ENCODE measurements at regions not wholly inside any gene's neighbourhood (a gene's known extent, or its start where the extent isn't known, plus 50 kb on each side); places are given as distances from the start of the nearest gene placed in this dataset.

DNA sequence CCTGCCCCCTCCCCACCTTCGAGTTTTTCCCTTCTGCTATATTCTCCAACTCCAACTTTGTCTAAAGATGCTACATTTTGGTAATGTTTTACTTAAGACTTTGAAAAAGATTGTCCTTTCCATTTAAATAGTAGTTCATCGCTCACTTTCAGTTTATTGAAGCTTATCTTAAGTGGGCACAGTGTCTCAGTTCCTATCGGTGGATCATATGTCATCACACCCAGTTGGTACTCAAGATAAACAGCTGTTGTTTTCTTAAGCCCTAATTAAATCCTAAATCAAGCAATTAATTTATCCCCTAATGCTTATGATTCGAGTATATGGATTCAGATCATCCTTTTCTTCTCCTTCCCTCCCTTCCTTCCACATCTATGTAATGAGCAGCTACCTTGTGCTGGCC is 210.7 kb downstream of the TLE3 start:
- Histone ChIP-seq H3K4me3 (no peak overlapping the region), H3K4me2 (no peak overlapping the region), H3K4me1 (no peaks in the 10 kb centered on the region), H3K27ac (no peak overlapping the region), H3K9me3 (peaks cover 7% of the 10 kb centered on the region; the same call in 2 of the 3 replicates)
- ChIA-PET CTCF (interaction anchor here (1.5 to 2.4 kb wide), 2 partner anchors 24 to 28 kb away, joined by 3 to 5 read pairs; no protein-coding TSS in a partner anchor), POLR2A (no interaction called here)
- FAIRE-seq (no peak), DNase-seq (ENCODE audit: low read depth in 1 of 2, low spot score in 1 of 2) (no peak), ATAC-seq (no peak)
- TF ChIP-seq GATA3 (IDR thresholded peaks at IDR 0.05; ENCODE audit: borderline replicate concordance) (no peak), PHF8 (IDR thresholded peaks at IDR 0.05; ENCODE audit: borderline replicate concordance, low read depth) (no peak), BHLHE40 (IDR thresholded peaks at IDR 0.05; ENCODE audit: low read depth, low read length) (no peak), KDM1A (IDR thresholded peaks at IDR 0.05; ENCODE audit: low read depth) (no peak), HOXB13 (CRISPR knock-in tag; IDR thresholded peaks at IDR 0.05; ENCODE audit: low read depth) (no peak), SREBF2 (IDR thresholded peaks at IDR 0.05) (no peak)
- TF ChIP-seq, protein P1, sequence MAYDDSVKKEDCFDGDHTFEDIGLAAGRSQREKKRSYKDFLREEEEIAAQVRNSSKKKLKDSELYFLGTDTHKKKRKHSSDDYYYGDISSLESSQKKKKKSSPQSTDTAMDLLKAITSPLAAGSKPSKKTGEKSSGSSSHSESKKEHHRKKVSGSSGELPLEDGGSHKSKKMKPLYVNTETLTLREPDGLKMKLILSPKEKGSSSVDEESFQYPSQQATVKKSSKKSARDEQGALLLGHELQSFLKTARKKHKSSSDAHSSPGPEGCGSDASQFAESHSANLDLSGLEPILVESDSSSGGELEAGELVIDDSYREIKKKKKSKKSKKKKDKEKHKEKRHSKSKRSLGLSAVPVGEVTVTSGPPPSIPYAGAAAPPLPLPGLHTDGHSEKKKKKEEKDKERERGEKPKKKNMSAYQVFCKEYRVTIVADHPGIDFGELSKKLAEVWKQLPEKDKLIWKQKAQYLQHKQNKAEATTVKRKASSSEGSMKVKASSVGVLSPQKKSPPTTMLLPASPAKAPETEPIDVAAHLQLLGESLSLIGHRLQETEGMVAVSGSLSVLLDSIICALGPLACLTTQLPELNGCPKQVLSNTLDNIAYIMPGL (CRISPR knock-in tag; IDR thresholded peaks at IDR 0.05; ENCODE audit: borderline replicate concordance) = no peak
- WGBS (ENCODE audit: missing lambda C conversion rate) = 8% methylated on average over 4 of the region's 4 CpGs

DNA sequence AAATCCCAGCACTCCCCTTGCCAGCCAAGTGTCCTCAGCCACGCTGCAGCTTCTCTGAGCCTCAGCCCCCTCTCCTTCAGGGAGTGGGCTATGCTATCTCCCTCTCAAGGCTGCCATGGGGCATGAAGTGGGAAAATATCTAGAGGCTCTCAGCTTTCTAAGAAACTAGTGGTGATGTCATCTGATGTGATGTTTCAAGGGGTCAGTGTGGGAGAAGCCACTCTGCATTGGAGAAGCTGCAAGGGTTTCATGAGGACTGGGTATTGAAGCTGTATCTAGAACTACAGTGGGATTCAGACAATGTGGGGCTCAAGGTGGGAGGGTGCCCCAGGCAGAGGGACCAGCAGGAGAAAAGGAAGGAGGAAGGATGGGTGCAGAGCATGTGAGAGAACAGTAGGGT is 210.2 kb downstream of the TLE3 start:
- DNase-seq (ENCODE audit: low read depth in 1 of 2, low spot score in 1 of 2) = no peak
- TF ChIP-seq CHD2 (IDR thresholded peaks at IDR 0.05; ENCODE audit: low read length, partially characterized antibody) (no peak), NPAS2 (CRISPR knock-in tag; IDR thresholded peaks at IDR 0.05; ENCODE audit: borderline replicate concordance) (no peak), PHF8 (IDR thresholded peaks at IDR 0.05; ENCODE audit: borderline replicate concordance, low read depth) (no peak)
- TF ChIP-seq, protein P2, sequence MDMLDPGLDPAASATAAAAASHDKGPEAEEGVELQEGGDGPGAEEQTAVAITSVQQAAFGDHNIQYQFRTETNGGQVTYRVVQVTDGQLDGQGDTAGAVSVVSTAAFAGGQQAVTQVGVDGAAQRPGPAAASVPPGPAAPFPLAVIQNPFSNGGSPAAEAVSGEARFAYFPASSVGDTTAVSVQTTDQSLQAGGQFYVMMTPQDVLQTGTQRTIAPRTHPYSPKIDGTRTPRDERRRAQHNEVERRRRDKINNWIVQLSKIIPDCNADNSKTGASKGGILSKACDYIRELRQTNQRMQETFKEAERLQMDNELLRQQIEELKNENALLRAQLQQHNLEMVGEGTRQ (IDR thresholded peaks at IDR 0.05) = no peak
- TF ChIP-seq, protein P3, sequence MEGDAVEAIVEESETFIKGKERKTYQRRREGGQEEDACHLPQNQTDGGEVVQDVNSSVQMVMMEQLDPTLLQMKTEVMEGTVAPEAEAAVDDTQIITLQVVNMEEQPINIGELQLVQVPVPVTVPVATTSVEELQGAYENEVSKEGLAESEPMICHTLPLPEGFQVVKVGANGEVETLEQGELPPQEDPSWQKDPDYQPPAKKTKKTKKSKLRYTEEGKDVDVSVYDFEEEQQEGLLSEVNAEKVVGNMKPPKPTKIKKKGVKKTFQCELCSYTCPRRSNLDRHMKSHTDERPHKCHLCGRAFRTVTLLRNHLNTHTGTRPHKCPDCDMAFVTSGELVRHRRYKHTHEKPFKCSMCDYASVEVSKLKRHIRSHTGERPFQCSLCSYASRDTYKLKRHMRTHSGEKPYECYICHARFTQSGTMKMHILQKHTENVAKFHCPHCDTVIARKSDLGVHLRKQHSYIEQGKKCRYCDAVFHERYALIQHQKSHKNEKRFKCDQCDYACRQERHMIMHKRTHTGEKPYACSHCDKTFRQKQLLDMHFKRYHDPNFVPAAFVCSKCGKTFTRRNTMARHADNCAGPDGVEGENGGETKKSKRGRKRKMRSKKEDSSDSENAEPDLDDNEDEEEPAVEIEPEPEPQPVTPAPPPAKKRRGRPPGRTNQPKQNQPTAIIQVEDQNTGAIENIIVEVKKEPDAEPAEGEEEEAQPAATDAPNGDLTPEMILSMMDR (IDR thresholded peaks at IDR 0.05) = no peak
- Histone ChIP-seq H3K4me2 (no peak overlapping the region), H3K9me3 (peaks cover 7% of the 10 kb centered on the region; the same call in 2 of the 3 replicates), H3K27ac (no peak overlapping the region), H3K4me3 (no peak overlapping the region), H3K4me1 (no peaks in the 10 kb centered on the region)
- ChIA-PET POLR2A (no interaction called here), CTCF (interaction anchor here (1.1 to 2.4 kb wide), 4 partner anchors 13 to 68 kb away, joined by 3 to 5 read pairs (median 4); no protein-coding TSS in a partner anchor)
- 40% methylated on average over 1 of the region's 1 CpG for WGBS (ENCODE audit: missing lambda C conversion rate)
- no peak for ATAC-seq
- no peak for FAIRE-seq

DNA sequence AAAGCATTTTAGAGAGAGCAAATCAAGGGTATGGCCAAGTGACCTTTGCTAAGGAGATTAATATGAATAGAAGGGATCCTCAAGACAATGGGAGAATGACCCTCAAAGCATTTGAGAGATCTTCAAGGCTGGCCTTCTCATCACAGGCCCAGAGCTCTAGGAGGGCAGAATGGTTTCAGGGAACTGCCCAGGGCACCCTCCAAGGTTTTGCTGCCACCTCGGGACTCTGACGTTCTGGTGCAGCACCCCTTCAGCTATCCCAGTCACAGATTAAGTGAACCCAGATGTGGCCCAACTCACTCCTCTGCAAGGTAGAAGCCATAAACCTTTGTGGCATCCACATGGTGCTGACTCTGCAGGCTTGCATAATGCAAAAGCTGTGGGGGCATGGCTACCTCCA is 209.3 kb downstream of the TLE3 start:
- CTCF ChIA-PET = interaction anchor here (1.1 to 2.4 kb wide), 3 partner anchors 14 to 68 kb away, joined by 3 to 5 read pairs (median 5); no protein-coding TSS in a partner anchor
- Histone ChIP-seq H3K4me3 (no peak overlapping the region), H3K9me3 (peaks cover 7% of the 10 kb centered on the region; the same call in 2 of the 3 replicates), H3K4me2 (no peak overlapping the region), H3K4me1 (no peaks in the 10 kb centered on the region), H3K27ac (no peak overlapping the region)
- ATAC-seq (no peak), DNase-seq (ENCODE audit: low read depth in 1 of 2, low spot score in 1 of 2) (no peak), FAIRE-seq (no peak)
- 3% methylated on average over 2 of the region's 2 CpGs for WGBS (ENCODE audit: missing lambda C conversion rate)
- TF ChIP-seq KDM5A (IDR thresholded peaks at IDR 0.05) = no peak
- POLR2A ChIA-PET = no interaction called here

DNA sequence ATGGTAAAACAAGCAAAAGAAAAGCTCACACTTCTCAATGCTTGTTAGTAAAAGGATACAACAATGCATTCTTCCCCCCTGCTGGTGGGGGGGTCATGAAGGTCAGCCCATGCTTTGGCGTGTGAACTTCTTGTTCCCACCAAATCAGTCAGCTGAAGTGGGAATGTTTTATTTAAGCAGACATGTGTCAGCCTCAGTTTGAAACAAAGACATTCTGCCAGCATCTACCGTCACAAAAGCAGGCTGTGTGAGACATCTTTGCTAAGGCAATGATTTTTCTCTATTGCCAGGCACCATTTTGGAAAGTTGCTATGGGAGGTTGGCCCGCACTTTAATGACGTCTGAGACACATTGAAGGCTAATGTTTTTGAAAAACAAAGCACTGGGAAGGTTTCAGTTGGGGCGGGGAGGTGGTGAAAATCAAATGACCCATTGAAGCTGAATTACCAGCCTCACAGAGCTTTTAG is 206.6 kb downstream of the TLE3 start:
- Histone ChIP-seq H3K9me3 (peaks cover 7% of the 10 kb centered on the region; the same call in 2 of the 3 replicates), H3K4me2 (no peak overlapping the region), H3K4me3 (no peak overlapping the region), H3K4me1 (no peaks in the 10 kb centered on the region), H3K27ac (no peak overlapping the region)
- FAIRE-seq = no peak
- ATAC-seq = no peak
- DNase-seq (ENCODE audit: low read depth in 1 of 2, low spot score in 1 of 2) = no peak
- TF ChIP-seq RAD21 (conservative IDR thresholded peaks at IDR 0.05 in 1 of 2, IDR thresholded peaks at IDR 0.05 in 1 of 2) (no peak), BHLHE40 (IDR thresholded peaks at IDR 0.05; ENCODE audit: low read depth, low read length) (no peak), SREBF2 (IDR thresholded peaks at IDR 0.05) (no peak), RARB (CRISPR knock-in tag; IDR thresholded peaks at IDR 0.05) (no peak), ESRRA (IDR thresholded peaks at IDR 0.05; ENCODE audit: borderline replicate concordance, low read length) (no peak)
- TF ChIP-seq, protein P4, sequence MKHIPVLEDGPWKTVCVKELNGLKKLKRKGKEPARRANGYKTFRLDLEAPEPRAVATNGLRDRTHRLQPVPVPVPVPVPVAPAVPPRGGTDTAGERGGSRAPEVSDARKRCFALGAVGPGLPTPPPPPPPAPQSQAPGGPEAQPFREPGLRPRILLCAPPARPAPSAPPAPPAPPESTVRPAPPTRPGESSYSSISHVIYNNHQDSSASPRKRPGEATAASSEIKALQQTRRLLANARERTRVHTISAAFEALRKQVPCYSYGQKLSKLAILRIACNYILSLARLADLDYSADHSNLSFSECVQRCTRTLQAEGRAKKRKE (CRISPR knock-in tag; IDR thresholded peaks at IDR 0.05; ENCODE audit: low read depth) = no peak
- POLR2A ChIA-PET = no interaction called here
- CTCF ChIA-PET = interaction anchor here (1.2 to 1.4 kb wide), 4 partner anchors 11 to 413 kb away, joined by 3 to 5 read pairs (median 4); no protein-coding TSS in a partner anchor
- 29% methylated on average over 5 of the region's 5 CpGs for WGBS (ENCODE audit: missing lambda C conversion rate)
